ENCODE measurements at regions not wholly inside any gene's neighbourhood (a gene's known extent, or its start where the extent isn't known, plus 50 kb on each side); places are given as distances from the start of the nearest gene placed in this dataset.
"Not testable (repeated sequence)": the region's sequence is repeated elsewhere in the genome, so short reads cannot be mapped to it uniquely, and the experiment has no call there.

DNA sequence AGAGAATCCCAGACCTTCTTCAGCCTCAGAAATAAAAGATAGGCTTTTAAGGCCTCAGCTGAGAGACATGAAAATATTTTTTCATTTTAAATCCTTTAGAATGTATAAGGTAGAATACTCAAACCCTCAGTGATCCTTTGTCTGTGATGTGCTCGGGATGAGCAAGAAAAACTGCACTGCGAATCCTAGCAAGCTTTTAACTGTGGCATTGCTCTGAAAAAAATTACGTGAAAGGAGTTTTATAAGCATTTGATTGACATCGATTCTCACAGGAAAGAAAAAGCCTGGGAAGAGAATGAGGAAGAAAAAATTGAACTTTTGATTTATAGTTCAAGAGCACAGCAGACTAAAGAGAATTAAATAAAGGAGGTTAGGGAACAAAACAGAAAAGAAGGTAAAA lies 120.0 kb downstream of the TMEM168 start:
- TF ChIP-seq, protein P1, sequence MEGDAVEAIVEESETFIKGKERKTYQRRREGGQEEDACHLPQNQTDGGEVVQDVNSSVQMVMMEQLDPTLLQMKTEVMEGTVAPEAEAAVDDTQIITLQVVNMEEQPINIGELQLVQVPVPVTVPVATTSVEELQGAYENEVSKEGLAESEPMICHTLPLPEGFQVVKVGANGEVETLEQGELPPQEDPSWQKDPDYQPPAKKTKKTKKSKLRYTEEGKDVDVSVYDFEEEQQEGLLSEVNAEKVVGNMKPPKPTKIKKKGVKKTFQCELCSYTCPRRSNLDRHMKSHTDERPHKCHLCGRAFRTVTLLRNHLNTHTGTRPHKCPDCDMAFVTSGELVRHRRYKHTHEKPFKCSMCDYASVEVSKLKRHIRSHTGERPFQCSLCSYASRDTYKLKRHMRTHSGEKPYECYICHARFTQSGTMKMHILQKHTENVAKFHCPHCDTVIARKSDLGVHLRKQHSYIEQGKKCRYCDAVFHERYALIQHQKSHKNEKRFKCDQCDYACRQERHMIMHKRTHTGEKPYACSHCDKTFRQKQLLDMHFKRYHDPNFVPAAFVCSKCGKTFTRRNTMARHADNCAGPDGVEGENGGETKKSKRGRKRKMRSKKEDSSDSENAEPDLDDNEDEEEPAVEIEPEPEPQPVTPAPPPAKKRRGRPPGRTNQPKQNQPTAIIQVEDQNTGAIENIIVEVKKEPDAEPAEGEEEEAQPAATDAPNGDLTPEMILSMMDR (IDR thresholded peaks at IDR 0.05; ENCODE audit: insufficient read depth, low read depth, low read length, missing control alignments): no peak
- no peak for DNase-seq (ENCODE audit: low read depth)
- no peak overlapping the region for H3K4me3 ChIP-seq (ENCODE audit: low read depth, low read length)

GRCh38 chr7:112678626-112679025 lies 111.6 kb downstream of the TMEM168 start:
- TF ChIP-seq, protein P1 (IDR thresholded peaks at IDR 0.05; ENCODE audit: insufficient read depth, low read depth, low read length, missing control alignments): no peak
- H3K4me3 ChIP-seq (ENCODE audit: low read depth, low read length): no peak overlapping the region
- no peak for DNase-seq (ENCODE audit: low read depth)

DNA sequence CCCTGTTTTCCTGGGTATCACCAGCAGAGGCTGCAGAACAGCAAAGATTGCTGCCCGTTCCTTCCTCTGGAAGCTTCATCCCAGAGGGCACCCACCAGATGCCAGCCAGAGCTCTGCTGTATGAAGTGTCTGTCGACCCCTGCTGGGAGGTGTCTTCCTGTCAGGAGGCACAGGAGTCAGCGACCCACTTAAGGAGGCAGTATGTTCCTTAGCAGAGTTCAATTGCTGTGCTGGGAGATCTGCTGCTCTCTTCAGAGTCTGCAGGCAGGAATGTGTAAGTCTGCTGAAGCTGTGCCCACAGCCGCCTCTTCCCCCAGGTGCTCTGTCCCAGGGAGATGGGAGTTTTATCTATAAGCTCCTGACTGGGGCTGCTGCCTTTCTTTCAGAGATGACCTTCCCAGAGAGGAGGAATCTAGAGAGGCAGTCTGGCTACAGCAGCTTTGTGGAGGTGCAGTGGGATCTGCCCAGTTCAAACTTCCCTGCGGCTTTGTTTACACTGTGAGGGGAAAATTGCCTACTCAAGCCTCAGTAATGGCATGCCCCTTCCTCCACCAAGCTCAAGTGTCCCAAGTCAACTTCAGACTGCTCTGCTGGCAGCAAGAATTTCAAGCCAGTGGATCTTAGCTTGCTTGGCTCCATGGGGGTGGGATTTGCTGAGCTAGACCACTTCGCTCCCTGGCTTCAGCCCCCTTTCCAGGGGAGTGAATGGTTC lies 100.6 kb downstream of the TMEM168 start:
- H3K4me3 ChIP-seq (ENCODE audit: low read depth, low read length); DNase-seq (ENCODE audit: low read depth): not testable (repeated sequence)

DNA sequence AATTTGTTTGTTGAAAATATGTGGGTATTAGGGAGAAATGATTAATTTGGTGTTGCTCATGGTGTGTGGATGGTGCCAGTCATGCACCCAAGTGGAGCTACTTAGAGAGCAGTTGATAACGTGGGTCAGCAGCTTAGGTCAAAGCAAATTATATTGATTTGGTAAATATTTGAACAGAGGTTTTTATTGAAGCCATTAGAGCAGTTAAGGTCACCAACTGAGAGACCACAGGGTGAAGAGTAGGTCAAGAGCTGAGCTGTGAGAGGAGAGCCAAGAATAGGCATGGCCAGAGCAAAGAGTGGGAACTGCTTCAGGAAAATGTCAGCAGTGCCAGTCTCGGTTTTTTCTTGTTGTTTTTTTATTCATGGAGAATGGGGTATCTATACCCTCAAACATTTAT lies 97.9 kb downstream of the TMEM168 start:
- TF ChIP-seq, protein P1 (IDR thresholded peaks at IDR 0.05; ENCODE audit: insufficient read depth, low read depth, low read length, missing control alignments): no peak
- no peak overlapping the region for H3K4me3 ChIP-seq (ENCODE audit: low read depth, low read length)
- no peak for DNase-seq (ENCODE audit: low read depth)

- not testable (repeated sequence) for H3K4me3 ChIP-seq (ENCODE audit: low read depth, low read length); DNase-seq (ENCODE audit: low read depth)
Measured at GRCh38 chr7:112697211-112697610, 93.0 kb downstream of the TMEM168 start.

DNA sequence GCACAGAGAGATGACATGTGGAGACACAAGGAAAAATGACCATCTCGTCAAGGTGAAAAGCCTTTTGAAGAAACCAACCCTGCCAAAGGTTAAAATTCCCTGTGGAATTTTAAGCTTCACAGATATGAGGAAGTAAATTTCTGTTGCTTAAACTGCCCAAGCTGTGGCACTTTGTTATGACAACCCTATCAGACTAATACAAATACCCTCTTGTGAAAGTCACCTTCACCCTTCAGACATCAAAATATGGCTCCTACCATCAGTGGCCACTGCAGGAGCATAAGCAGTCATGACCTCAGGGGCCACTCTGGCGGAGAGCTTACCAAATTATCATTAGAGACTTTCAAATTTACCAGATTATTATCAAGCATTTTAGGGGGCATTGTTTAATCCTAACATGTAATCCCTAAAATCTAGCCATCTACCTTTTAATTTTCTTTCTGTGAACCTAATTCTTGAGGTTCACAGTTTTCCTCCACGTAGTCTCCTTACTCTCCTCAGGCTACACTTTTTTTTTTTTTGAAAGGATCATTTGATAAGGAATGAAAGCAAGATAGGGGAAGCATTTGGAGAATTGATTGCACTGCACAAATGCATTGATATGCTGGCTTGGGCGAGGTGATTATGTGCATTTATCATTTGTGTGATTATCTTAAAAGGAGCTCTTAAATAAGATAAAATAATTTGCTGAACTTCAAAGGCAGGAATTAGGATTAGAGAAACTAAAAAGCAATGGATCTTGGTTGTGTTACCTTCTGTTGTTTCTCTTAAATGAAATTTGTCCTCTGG lies 90.3 kb downstream of the TMEM168 start:
- TF ChIP-seq, protein P1 (IDR thresholded peaks at IDR 0.05; ENCODE audit: insufficient read depth, low read depth, low read length, missing control alignments): no peak
- no peak for DNase-seq (ENCODE audit: low read depth)
- no peak overlapping the region for H3K4me3 ChIP-seq (ENCODE audit: low read depth, low read length)

- H3K4me3 ChIP-seq (ENCODE audit: low read depth, low read length): no peak overlapping the region
- DNase-seq (ENCODE audit: low read depth): peak; percentile 4
- TF ChIP-seq, protein P1 (IDR thresholded peaks at IDR 0.05; ENCODE audit: insufficient read depth, low read depth, low read length, missing control alignments): no peak
Measured at GRCh38 chr7:112701456-112701855, 88.7 kb downstream of the TMEM168 start.

DNA sequence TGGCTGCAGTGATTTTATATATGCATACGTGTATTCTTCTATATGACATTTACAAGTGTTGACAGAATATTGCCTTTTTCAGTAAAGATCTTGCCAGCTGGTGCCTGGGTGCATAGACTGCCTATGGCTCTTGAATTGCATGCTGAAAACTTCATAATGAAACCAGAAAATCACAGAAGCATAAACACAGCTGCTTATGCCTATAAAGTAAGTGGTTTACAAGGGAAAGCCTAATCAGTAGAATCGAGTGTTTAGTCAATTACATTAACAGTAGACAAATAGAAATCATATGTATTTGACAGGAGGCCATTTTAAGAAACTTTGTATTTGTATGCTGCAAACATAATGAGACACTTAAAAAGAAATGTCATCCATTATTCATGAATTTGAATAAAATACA lies 82.5 kb downstream of the TMEM168 start:
- DNase-seq (ENCODE audit: low read depth): no peak
- H3K4me3 ChIP-seq (ENCODE audit: low read depth, low read length): no peak overlapping the region
- TF ChIP-seq, protein P1 (IDR thresholded peaks at IDR 0.05; ENCODE audit: insufficient read depth, low read depth, low read length, missing control alignments): no peak

All from GM12865 (cell line).